HCT116 (cell line): ENCODE measurements at regions not wholly inside any gene's neighbourhood (a gene's known extent, or its start where the extent isn't known, plus 50 kb on each side); places are given as distances from the start of the nearest gene placed in this dataset.

Experiments used
- ATAC-seq: fragments of 200-7000 bp; cut with Tn5 transposase; 2 replicates; pipeline ENCODE4 v1.9.1; 2020; ENCODE audit warnings: mild to moderate bottlenecking, moderate library complexity
- BruUV-seq: library from RNA; stranded (reverse); fragments of 400-500 nt; replicated peaks from 2 replicates; lab custom pipeline; 2021; lab: Mats Ljungman, UMichigan
- CTCF ChIA-PET: fragments of 300-600 bp; sonication (Branson Sonifier 250); formaldehyde crosslinking; loops from one replicate; lab custom pipeline; 2021; ENCODE audit warnings: antibody characterized with exemption; lab: Charles Lee
- POLR2A ChIA-PET: fragments of 300-600, 350-600 bp; sonication (Branson Sonifier 250); formaldehyde crosslinking; loops from one replicate; lab custom pipeline; 2021; ENCODE audit warnings: antibody characterized with exemption; lab: Charles Lee
- RAD21 ChIA-PET, 2 experiments: fragments of 300-600 bp; sonication (Branson Sonifier 250); formaldehyde crosslinking; loops; one replicate each; lab custom pipeline; 2023; ENCODE audit warnings: low total read pairs in 2 of 2; ENCODE audit not compliant: uncharacterized antibody in 2 of 2, unreplicated experiment in 2 of 2, low non-redundant PET in 1 of 2; lab: Charles Lee
- DNase-seq: peaks from one replicate; pipeline ENCODE4 v3.0.0-alpha.2; 2010; ENCODE audit warnings: low read depth, low spot score
- H2AFZ ChIP-seq: fragments of 200-600 bp; shearing (Covaris generic), sonication (generic); 2 replicates; pipeline ENCODE4 v1.6.1; 2017; ENCODE audit warnings: low read depth, mixed run types, mixed read lengths, antibody characterized with exemption, low read length; ENCODE audit not compliant: poor library complexity, severe bottlenecking
- H3K27ac ChIP-seq: 2 replicates; pipeline ENCODE4 v1.5.1; 2012; ENCODE audit warnings: low read depth, low read length
- H3K27me3 ChIP-seq: fragments of 200-600 bp; sonication (generic); 2 replicates; pipeline ENCODE4 v1.6.1; 2016; ENCODE audit warnings: mixed run types, low read length, mixed read lengths; ENCODE audit not compliant: insufficient read depth
- H3K36me3 ChIP-seq, 2 experiments: fragments of 200-500 bp in 1 of 2; fragments of 200-600 bp in 1 of 2; sonication (Bioruptor generic) in 1 of 2; sonication (generic) in 1 of 2; 2 replicates each; pipeline versions ENCODE4 v1.5.1 to v1.6.1; 2014 to 2016; ENCODE audit warnings: low read length in 2 of 2, inconsistent platforms in 1 of 2, mixed read lengths in 1 of 2, mixed run types in 1 of 2; ENCODE audit not compliant: insufficient read depth in 2 of 2, control insufficient read depth in 1 of 2
- H3K4me1 ChIP-seq, 2 experiments: fragments of 200-600 bp in 1 of 2; sonication (generic) in 1 of 2; 2 replicates each; pipeline versions ENCODE4 v1.5.1 to v1.6.1; 2012 to 2017; ENCODE audit warnings: low read length in 2 of 2, inconsistent platforms in 1 of 2, mild to moderate bottlenecking in 1 of 2, mixed read lengths in 1 of 2, mixed run types in 1 of 2, moderate library complexity in 1 of 2; ENCODE audit not compliant: insufficient read depth in 2 of 2, control insufficient read depth in 1 of 2
- H3K4me2 ChIP-seq: fragments of 200-600 bp; sonication (generic); 2 replicates; pipeline ENCODE4 v1.6.1; 2017; ENCODE audit warnings: mixed run types, low read length, mixed read lengths
- H3K4me3 ChIP-seq, 2 experiments: fragments of 200-600 bp in 1 of 2; sonication (generic) in 1 of 2; replicated peaks in 1 of 2; 2 replicates each; pipeline ENCODE4 v1.5.1; 2011 to 2016; ENCODE audit warnings: low read length in 2 of 2, control low read depth in 1 of 2, low read depth in 1 of 2, mild to moderate bottlenecking in 1 of 2, mixed read lengths in 1 of 2, mixed run types in 1 of 2
- H3K79me2 ChIP-seq: fragments of 200-600 bp; sonication (generic); 2 replicates; pipeline ENCODE4 v1.6.1; 2017; ENCODE audit warnings: mild to moderate bottlenecking, mixed run types, low read length, moderate library complexity, mixed read lengths; ENCODE audit not compliant: insufficient read depth
- H3K9ac ChIP-seq: fragments of 200-600 bp; sonication (generic); 2 replicates; pipeline ENCODE4 v1.6.1; 2016; ENCODE audit warnings: low read length, mixed read lengths
- H3K9me2 ChIP-seq: fragments of 200-600 bp; sonication (generic), shearing (Covaris generic); 2 replicates; pipeline ENCODE4 v1.6.1; 2017; ENCODE audit warnings: mixed run types, mild to moderate bottlenecking, moderate library complexity; ENCODE audit not compliant: insufficient read depth
- H3K9me3 ChIP-seq, 2 experiments: fragments of 200-500 bp in 1 of 2; fragments of 200-600 bp in 1 of 2; sonication (Bioruptor generic) in 1 of 2; sonication (generic) in 1 of 2; 2 replicates each; pipeline ENCODE4 v1.6.1; 2014 to 2017; ENCODE audit warnings: low read length in 2 of 2, mixed read lengths in 2 of 2, inconsistent platforms in 1 of 2, low read depth in 1 of 2, mild to moderate bottlenecking in 1 of 2, mixed run types in 1 of 2, moderate library complexity in 1 of 2; ENCODE audit not compliant: control insufficient read depth in 1 of 2, insufficient read depth in 1 of 2
- H4K20me1 ChIP-seq: fragments of 200-600 bp; sonication (generic), shearing (Covaris generic); 2 replicates; pipeline ENCODE4 v1.6.1; 2017; ENCODE audit warnings: mixed run types, mild to moderate bottlenecking, moderate library complexity; ENCODE audit not compliant: insufficient read depth
- CBX3 ChIP-seq: IDR thresholded peaks from 2 replicates; pipeline ENCODE4 v1.6.1; 2012; ENCODE audit warnings: low read depth
- CEBPB ChIP-seq: IDR thresholded peaks from 2 replicates; pipeline ENCODE4 v1.6.1; 2012; ENCODE audit warnings: low read depth
- EGR1 ChIP-seq: IDR thresholded peaks from 2 replicates; pipeline ENCODE4 v1.6.1; 2012; ENCODE audit warnings: low read depth
- ELF1 ChIP-seq: IDR thresholded peaks from 2 replicates; pipeline ENCODE4 v1.6.1; 2012; ENCODE audit warnings: low read depth, borderline replicate concordance
- EZH2 ChIP-seq: fragments of 200-600 bp; sonication (generic); IDR thresholded peaks from 2 replicates; pipeline ENCODE4 v1.6.1; 2017; ENCODE audit warnings: antibody characterized with exemption, mixed run types
- EZH2phosphoT487 ChIP-seq: fragments of 200-600 bp; IDR thresholded peaks from 2 replicates; pipeline ENCODE4 v1.6.1; 2018; ENCODE audit warnings: antibody characterized with exemption, borderline replicate concordance
- FOSL1 ChIP-seq: IDR thresholded peaks from 2 replicates; pipeline ENCODE4 v1.6.1; 2012; ENCODE audit warnings: low read depth
- JUND ChIP-seq: IDR thresholded peaks from 2 replicates; pipeline ENCODE4 v1.6.1; 2012
- POLR2A ChIP-seq: IDR thresholded peaks from 2 replicates; pipeline ENCODE4 v1.7.0; 2011; ENCODE audit warnings: borderline replicate concordance; ENCODE audit not compliant: insufficient read depth, insufficient read length; ENCODE audit errors: extremely low read depth
- POLR2AphosphoS5 ChIP-seq: IDR thresholded peaks from 2 replicates; pipeline ENCODE4 v1.6.1; 2011; ENCODE audit warnings: mild to moderate bottlenecking, low read depth, low read length, moderate library complexity
- RAD21 ChIP-seq: IDR thresholded peaks from 2 replicates; pipeline ENCODE4 v1.6.1; 2012; ENCODE audit warnings: low read depth, mild to moderate bottlenecking
- REST ChIP-seq: IDR thresholded peaks from 2 replicates; pipeline ENCODE4 v1.6.1; 2012; ENCODE audit warnings: low read depth
- SIN3A ChIP-seq: IDR thresholded peaks from 2 replicates; pipeline ENCODE4 v1.6.1; 2012; ENCODE audit warnings: low read depth
- SRF ChIP-seq: IDR thresholded peaks from 2 replicates; pipeline ENCODE4 v1.6.1; 2012; ENCODE audit warnings: low read depth
- TCF7L2 ChIP-seq: IDR thresholded peaks from 2 replicates; pipeline ENCODE4 v1.7.0; 2011; ENCODE audit warnings: borderline replicate concordance, inconsistent platforms; ENCODE audit not compliant: insufficient read depth, insufficient read length; ENCODE audit errors: extremely low read depth
- YY1 ChIP-seq: IDR thresholded peaks from 2 replicates; pipeline ENCODE4 v1.6.1; 2011; ENCODE audit warnings: low read length, low read depth, moderate library complexity, mild to moderate bottlenecking; ENCODE audit not compliant: insufficient replicate concordance; ENCODE audit errors: extremely low read depth
- ZBTB33 ChIP-seq: IDR thresholded peaks from 2 replicates; pipeline ENCODE4 v1.6.1; 2011; ENCODE audit warnings: mild to moderate bottlenecking, low read length, moderate library complexity; ENCODE audit not compliant: insufficient replicate concordance; ENCODE audit errors: extremely low read depth
- ZFX ChIP-seq: fragments of 450-650 bp; IDR thresholded peaks from 2 replicates; pipeline ENCODE4 v1.6.1; 2017
- intact Hi-C: fragments of 100-400 bp; cut with micrococcal nuclease; formaldehyde crosslinking; loops from 2 replicates; pipeline ENCODE4 v1.10.0; 2022
- TF ChIP-seq, protein P1 (sequence below): IDR thresholded peaks from 2 replicates; pipeline ENCODE4 v1.6.1; 2012
- TF ChIP-seq, protein P2 (sequence below): IDR thresholded peaks from 2 replicates; pipeline ENCODE4 v1.6.1; 2012

DNA sequence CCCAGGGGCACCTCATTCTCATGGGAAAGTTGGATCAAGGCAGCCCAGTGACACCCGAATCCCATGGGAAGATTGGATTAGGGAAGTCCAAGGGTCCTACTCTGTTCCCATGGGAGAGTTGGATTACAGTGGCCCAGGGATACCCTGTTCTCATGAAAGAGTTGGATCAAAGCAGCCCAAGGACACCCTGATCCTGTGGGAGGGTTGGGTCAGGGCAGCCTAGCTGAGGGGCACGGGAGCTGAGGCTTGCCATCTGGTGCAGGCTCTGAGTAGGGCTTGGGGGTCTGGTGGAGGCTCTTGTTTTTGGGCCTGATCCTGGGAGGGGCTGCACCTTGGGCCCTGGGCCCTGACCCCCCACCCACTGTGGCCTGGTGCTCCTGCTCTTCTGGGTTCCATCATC lies 87.1 kb downstream of the ACKR3 start:
- TF ChIP-seq ZFX, result no peak
- no peak for TF ChIP-seq FOSL1
- TF ChIP-seq, protein P1, sequence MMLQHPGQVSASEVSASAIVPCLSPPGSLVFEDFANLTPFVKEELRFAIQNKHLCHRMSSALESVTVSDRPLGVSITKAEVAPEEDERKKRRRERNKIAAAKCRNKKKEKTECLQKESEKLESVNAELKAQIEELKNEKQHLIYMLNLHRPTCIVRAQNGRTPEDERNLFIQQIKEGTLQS, result no peak
- TF ChIP-seq SRF, result no peak
- no peak for TF ChIP-seq EZH2
- TF ChIP-seq CEBPB, result no peak
- TF ChIP-seq JUND, result no peak
- TF ChIP-seq TCF7L2, result no peak
- no peak for TF ChIP-seq REST
- TF ChIP-seq RAD21, result no peak
- TF ChIP-seq, protein P2, sequence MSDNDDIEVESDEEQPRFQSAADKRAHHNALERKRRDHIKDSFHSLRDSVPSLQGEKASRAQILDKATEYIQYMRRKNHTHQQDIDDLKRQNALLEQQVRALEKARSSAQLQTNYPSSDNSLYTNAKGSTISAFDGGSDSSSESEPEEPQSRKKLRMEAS, result no peak
- no peak for TF ChIP-seq SIN3A
- TF ChIP-seq EZH2phosphoT487, result no peak
- TF ChIP-seq YY1, result no peak
- no peak for TF ChIP-seq POLR2AphosphoS5
- TF ChIP-seq ELF1, result no peak
- no peak for TF ChIP-seq POLR2A
- TF ChIP-seq ZBTB33, result no peak
- TF ChIP-seq CBX3, result no peak
- TF ChIP-seq EGR1, result no peak
- Histone ChIP-seq H3K79me2 (no peaks in the 10 kb centered on the region), H3K4me1 (no peaks in the 10 kb centered on the region), H3K9ac (no peak overlapping the region), H3K27me3 (peaks cover 67% of the 10 kb centered on the region), H3K9me3 (no peaks in the 10 kb centered on the region), H3K4me2 (no peak overlapping the region), H3K27ac (no peak overlapping the region), H3K4me3 (no peak overlapping the region), H4K20me1 (no peaks in the 10 kb centered on the region), H3K36me3 (no peaks in the 10 kb centered on the region), H3K9me2 (no peaks in the 10 kb centered on the region), H2AFZ (no peak overlapping the region)
- intact Hi-C loops, result no loop called here
- ChIA-PET RAD21 (no interaction called here), CTCF (no interaction called here), POLR2A (no interaction called here)
- no TSS peak for BruUV-seq
- no peak for ATAC-seq
- no peak for DNase-seq
